GM20000 (cell line): ENCODE measurements at regions not wholly inside any gene's neighbourhood (a gene's known extent, or its start where the extent isn't known, plus 50 kb on each side); places are given as distances from the start of the nearest gene placed in this dataset.

Experiments
- DNase-seq: peaks from one replicate; pipeline ENCODE4 v3.0.0; 2012; ENCODE audit warnings: low spot score
- TF ChIP-seq, protein P1 (sequence below): IDR thresholded peaks from 2 replicates; pipeline ENCODE4 v1.5.1; 2012; ENCODE audit warnings: mild to moderate bottlenecking, control low read depth; ENCODE audit errors: extremely low read depth, missing control alignments

DNA sequence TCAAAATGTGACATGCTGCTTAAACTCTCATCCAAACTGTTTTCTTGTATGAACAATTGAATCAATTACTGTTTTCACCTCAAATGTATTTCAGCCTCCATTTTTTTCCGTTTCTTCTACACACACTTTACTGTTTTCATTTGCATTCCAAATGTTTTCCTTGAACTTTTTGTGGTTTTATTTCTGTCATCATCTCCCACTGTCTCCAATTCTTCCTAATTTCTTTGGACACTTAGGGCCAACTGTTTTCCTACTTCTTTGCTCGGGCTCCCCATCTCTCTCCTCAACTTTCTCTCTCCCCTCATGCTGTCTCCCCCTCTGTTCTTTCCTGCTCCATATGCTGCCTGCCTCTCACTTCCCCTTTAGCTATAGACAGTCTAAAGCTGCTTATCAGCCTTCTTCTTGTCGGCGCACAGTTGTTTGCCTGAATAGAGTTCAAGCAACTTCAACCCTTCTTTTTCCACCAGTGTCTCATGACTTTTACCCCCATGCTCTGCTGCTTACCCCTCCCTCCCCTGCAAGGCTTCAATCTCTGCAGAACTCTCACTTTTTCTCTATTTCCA, 443.4 kb downstream of the DTWD2 start:
- TF ChIP-seq, protein P1, sequence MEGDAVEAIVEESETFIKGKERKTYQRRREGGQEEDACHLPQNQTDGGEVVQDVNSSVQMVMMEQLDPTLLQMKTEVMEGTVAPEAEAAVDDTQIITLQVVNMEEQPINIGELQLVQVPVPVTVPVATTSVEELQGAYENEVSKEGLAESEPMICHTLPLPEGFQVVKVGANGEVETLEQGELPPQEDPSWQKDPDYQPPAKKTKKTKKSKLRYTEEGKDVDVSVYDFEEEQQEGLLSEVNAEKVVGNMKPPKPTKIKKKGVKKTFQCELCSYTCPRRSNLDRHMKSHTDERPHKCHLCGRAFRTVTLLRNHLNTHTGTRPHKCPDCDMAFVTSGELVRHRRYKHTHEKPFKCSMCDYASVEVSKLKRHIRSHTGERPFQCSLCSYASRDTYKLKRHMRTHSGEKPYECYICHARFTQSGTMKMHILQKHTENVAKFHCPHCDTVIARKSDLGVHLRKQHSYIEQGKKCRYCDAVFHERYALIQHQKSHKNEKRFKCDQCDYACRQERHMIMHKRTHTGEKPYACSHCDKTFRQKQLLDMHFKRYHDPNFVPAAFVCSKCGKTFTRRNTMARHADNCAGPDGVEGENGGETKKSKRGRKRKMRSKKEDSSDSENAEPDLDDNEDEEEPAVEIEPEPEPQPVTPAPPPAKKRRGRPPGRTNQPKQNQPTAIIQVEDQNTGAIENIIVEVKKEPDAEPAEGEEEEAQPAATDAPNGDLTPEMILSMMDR = no peak
- no peak for DNase-seq

DNA sequence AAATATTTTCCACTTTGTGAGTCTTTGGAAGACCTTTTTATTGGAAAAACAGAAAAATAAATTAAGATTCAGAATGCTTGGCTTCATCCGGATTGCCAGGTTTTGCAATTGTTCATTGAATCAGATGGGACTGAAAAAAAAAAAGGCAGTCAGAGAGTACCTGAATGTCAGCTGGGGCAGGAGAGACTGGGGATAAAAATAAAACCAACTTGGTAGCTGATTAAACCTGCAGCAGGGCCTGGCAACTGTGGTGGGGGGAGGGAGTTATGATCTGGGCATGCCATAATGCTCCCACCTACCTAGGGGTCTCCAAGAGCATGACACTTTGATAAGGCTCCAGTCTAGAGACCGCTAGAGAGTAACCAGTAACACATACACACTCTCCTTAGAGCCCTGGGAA, 454.4 kb downstream of the DTWD2 start:
- TF ChIP-seq, protein P1 = no peak
- no peak for DNase-seq

GRCh38 chr5:118533156-118533555, 455.2 kb downstream of the DTWD2 start:
- TF ChIP-seq, protein P1 = no peak
- no peak for DNase-seq

DNA sequence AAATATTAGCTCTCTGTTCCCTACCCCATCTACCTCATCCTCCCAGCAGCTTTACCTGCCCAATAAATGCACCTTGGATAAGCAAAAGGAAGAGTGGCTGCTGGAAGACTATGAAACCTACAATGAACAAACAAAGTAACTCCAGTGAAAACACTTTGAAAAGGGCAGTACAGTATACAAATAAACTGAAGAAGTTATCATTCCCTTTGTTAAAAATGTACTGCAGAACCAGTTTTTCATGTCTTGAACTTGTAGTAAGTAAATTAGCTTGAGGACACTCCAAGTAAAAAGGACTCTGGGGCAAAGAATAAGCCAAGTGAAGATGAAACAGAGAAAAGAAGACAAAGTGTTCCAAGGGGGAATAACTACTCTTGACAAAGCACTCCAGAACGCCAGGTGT, 457.1 kb downstream of the DTWD2 start:
- no peak for DNase-seq
- TF ChIP-seq, protein P1 = no peak

- no peak for DNase-seq
- TF ChIP-seq, protein P1 = no peak
Measured at GRCh38 chr5:118529361-118530144, 458.8 kb downstream of the DTWD2 start.

DNA sequence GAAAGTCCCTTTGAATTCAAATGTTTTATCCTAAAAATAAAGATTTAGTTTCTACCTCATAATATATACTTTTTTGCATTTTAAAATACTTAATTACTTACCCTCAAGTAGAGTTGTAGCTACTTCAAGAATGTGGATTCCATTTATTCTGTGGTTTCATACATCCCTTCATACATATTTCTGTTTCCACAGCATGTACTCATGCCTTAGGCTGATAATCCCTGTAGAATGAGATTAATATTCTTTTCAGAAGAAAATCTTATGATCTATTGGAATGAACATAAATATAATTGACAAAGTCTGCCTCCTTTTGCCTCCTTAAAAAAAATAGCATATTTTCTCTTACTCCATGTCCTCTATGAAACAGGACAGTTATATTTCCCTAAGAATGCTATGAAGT, 465.7 kb downstream of the DTWD2 start:
- DNase-seq = no peak
- TF ChIP-seq, protein P1 = no peak

DNA sequence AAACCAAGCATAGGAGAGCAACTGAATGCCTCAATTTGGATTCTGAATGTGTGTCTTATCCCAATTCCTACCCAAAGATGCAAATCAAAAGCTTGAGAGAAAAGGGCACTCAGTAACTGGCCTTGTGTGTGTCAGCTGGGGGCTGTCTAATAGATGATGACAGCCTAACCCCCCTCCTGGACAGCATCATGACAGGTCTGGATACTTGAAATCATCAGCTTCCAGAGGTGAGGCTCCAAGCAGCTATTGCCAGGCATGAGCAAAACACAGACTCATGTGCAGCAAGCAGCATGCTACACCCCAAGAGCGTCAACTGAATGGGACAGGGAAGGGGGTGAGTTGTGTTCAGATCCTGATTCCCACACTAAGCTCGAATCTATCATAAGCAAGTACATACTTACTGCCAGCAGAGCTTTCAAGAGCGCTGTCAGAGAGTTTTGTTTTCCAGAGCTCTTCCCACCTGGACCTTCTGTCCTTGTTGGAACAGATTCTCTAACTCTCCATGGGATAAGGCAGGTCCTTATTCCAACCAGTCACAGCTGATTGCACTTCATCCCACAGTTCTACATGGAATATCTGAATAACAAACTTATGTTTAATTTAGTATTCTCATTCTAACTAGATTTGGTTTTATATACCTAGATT, 467.5 kb downstream of the DTWD2 start:
- DNase-seq = no peak
- TF ChIP-seq, protein P1 = no peak
